Eye (tissue), 1 donor: ENCODE measurements at regions not wholly inside any gene's neighbourhood (a gene's known extent, or its start where the extent isn't known, plus 50 kb on each side); places are given as distances from the start of the nearest gene placed in this dataset.
"Not testable (repeated sequence)": the region's sequence is repeated elsewhere in the genome, so short reads cannot be mapped to it uniquely, and the experiment has no call there.

ENCODE experiments used
- DNase-seq: peaks from one replicate; pipeline ENCODE4 v3.0.0-alpha.2; 2015

- DNase-seq, result not testable (repeated sequence)
Observed at GRCh38 chr1:53399370-53400133, 59.6 kb upstream of the DMRTB1 start.

GRCh38 chr1:53400761-53401674, 58.2 kb upstream of the DMRTB1 start:
- DNase-seq, result no peak

GRCh38 chr1:53401813-53402745, 57.1 kb upstream of the DMRTB1 start:
- DNase-seq, result no peak

GRCh38 chr1:53402891-53403655, 56.1 kb upstream of the DMRTB1 start:
- DNase-seq, result no peak

- DNase-seq, result no peak
Observed at GRCh38 chr1:53405737-53406136, 53.5 kb upstream of the DMRTB1 start.

GRCh38 chr1:53406551-53407235, 52.5 kb upstream of the DMRTB1 start:
- no peak for DNase-seq

GRCh38 chr1:53408013-53408754, 51.0 kb upstream of the DMRTB1 start:
- no peak for DNase-seq

GRCh38 chr1:53408755-53409129, 50.5 kb upstream of the DMRTB1 start:
- no peak for DNase-seq

GRCh38 chr1:53409233-53409632, 50.0 kb upstream of the DMRTB1 start:
- DNase-seq, result no peak
